ENCODE measurements at regions not wholly inside any gene's neighbourhood (a gene's known extent, or its start where the extent isn't known, plus 50 kb on each side); places are given as distances from the start of the nearest gene placed in this dataset.
A peak's percentile ranks its signal among the peaks of the same experiment; 100 is the strongest.

- no peak for DNase-seq (ENCODE audit: low spot score)
Measured at GRCh38 chr10:27451054-27451453, 53.0 kb upstream of the RAB18 start.

GRCh38 chr10:27450225-27450624 is 53.9 kb upstream of the RAB18 start:
- DNase-seq (ENCODE audit: low spot score) = no peak

DNA sequence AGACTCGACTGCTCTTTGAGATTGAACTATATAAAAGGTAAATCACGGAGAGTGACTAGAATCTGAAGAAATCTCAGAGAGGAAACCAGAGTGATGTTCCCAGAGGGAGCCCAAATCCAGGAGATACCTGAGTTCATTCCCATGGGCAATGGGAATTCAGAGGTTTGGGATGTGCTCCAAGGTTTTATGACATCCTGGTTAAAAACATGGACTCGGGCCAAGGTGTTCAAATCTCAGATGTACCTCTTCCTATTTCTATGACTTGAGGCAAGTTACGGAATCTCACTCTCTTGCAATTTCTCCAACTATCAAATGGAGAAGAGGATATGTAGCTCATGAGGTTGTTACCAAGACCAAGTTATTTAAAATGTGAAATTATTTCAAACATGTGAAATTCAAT is 54.5 kb upstream of the RAB18 start:
- DNase-seq (ENCODE audit: low spot score) = no peak

DNA sequence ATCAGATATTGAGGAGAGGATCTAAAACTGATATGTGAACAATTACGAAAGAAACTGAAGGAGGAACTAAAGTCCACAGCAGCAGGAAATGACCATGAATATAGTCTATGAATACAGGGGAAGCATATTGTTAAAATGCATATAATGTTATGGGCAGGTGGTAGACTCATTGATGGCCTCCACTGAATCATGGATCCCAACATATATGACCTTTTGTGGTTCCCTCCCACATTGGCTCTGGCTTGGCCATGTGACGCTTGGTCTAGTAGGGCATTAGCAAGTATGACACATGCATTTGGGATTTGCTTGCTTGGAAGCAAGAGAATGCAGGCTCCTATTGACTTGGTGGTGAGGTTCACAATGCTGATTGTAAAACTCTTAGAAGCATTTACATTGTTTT is 55.2 kb upstream of the RAB18 start:
- DNase-seq (ENCODE audit: low spot score) = peak; percentile 59

- no peak for DNase-seq (ENCODE audit: low spot score)
Measured at GRCh38 chr10:27447540-27447939, 56.6 kb upstream of the RAB18 start.

GRCh38 chr10:27446091-27446918 is 57.8 kb upstream of the RAB18 start:
- peak; percentile 46 for DNase-seq (ENCODE audit: low spot score)

- no peak for DNase-seq (ENCODE audit: low spot score)
Measured at GRCh38 chr10:27445070-27445469, 59.0 kb upstream of the RAB18 start.

DNA sequence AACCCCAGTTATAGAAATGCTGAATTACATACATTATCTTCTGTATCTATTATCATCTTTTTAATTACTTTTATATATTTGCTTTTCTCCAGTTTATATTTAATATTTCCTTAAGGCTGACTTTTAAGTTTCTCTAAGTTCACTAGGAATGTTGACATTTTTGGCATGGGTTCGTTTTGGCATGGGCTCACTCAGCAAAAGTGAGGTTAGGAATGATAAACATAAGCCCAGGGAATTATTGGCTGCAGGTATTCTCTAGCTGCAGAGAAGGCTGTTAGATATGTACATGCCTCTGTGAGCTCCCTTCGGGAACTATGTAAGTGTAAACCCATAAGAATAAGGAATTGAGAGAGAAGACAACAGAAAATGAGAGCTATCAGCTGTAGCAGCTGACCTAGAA is 63.6 kb upstream of the RAB18 start:
- DNase-seq (ENCODE audit: low spot score) = no peak

DNA sequence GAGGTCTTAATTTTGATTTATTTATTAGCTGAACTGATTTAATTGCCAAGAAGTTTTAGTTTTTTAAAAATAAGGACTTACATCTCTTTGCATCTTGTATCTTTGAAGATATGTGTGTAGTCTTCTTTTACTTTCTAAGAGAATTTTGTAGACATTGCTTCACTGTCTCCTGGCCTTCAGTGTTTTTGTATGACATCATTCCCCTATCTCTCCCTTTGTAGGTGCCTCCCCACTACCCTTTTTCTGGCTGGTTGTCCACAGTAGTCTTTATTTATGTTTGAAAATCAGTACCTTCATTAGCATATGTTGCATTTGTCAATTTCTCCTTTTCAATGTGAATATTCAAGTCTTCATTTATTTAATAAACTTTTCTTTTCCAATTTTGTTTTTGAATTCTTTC is 64.1 kb upstream of the RAB18 start:
- DNase-seq (ENCODE audit: low spot score) = no peak

- no peak for DNase-seq (ENCODE audit: low spot score)
Measured at GRCh38 chr10:27439101-27439500, 65.0 kb upstream of the RAB18 start.

- DNase-seq (ENCODE audit: low spot score) = no peak
Measured at GRCh38 chr10:27437775-27438174, 66.3 kb upstream of the RAB18 start.

DNA sequence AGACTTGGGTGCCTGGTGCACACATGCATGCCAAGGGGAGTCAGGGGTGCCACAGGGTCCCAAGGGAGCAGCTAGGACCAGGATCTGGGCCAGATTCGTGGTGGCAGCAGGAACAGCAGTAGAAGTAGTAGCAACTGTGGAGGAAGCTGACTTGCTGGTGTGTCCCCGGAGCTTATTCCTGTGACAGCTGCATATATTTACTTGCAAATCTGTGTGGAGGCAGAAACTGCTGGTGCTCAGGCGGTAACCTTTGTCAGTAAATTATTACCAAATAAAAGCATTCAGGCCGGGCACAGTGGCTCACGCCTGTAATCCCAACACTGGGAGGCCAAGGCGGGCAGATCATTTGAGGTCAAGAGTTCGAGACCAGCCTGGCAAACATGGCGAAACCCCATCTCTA is 67.4 kb upstream of the RAB18 start:
- no peak for DNase-seq (ENCODE audit: low spot score)

DNA sequence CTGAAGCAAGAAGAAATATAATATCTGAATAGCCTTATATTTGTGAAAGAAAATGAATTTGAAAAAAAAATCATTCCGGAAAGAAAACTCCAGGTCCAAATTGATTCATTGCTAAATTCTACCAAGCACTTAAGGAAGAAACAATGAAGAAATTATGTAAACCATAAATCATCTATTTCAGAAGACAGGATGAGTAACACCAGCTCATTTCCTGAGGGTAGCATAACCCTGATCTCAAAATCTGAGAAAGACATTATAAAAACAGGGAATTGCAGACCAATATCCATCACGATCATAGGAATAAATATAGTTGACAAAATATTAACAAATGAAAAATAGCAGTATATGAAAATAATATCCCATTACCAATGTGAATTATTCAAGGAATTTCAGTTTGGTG is 70.1 kb upstream of the RAB18 start:
- DNase-seq (ENCODE audit: low spot score) = no peak

DNA sequence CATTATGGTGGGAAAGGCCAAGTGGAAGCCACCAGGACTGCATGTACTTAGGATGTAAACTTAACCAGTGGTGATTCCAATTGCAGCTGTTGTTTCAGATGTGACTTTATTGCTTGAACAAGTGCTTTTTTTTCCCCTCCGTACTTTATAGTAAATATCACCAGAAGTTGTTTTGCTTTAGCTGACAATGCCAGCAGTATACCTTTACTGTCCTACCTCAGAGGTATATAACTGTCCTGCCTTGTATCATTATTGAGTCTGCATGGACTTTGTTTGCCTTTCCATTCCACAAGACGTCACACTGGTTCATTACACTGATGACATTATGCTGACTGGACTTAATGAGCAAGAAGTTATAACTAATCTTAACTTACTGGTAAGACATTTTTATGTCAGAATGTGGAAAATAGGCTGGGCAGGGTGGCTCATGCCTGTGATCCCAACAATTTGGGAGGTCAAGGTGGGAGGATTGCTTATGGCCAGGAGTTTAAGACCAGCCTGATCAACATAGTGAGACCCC is 77.1 kb upstream of the RAB18 start:
- no peak for DNase-seq (ENCODE audit: low spot score)

DNA sequence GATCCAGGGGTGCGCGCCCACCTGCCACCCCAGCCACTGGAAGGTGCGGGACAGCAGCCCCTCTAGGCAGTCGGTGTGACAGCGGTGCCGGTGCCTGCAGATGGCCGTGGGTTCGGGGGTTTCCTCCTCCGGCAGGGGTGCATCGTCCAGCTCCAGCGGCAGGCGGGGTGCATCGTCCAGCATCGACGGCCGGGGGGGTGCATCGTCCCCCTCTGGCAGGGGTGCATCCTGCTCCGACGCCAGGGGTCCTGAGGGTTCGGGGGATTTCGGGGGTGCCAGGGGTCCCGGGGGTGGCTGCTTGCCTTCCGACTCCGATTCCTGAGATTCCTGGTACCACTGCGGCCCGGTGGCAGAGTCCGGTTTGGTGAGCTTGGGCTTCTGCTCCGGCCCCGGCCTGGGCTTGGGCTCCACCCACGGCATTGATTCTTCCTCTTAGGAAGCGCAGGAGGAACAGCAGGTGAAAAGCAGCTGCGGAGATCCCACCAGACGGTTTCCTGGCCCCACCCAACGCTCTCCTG is 90.2 kb upstream of the RAB18 start:
- DNase-seq (ENCODE audit: low spot score) = no peak

DNA sequence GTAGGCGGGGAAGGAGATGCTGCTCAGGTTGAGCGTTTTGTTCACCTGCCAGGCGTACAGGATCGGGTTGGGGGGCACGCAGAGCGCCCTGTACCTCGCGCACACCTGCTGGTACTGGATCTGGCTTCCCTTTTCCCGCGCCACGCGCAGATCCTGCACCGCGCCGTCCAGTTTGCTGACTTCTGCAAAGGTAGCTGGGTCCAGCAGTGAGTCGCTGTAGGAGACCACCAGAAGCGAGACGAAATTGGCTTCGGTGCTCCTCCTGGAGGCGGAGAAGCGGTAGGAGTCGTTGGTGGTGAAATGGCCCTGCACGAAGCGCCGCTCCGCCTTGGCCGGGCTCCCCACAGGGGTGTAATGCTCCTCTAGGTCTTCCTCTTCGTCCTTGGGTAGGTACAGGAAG is 90.7 kb upstream of the RAB18 start:
- DNase-seq (ENCODE audit: low spot score) = no peak

- no peak for DNase-seq (ENCODE audit: low spot score)
Measured at GRCh38 chr10:27410153-27410552, 94.0 kb upstream of the RAB18 start.

DNA sequence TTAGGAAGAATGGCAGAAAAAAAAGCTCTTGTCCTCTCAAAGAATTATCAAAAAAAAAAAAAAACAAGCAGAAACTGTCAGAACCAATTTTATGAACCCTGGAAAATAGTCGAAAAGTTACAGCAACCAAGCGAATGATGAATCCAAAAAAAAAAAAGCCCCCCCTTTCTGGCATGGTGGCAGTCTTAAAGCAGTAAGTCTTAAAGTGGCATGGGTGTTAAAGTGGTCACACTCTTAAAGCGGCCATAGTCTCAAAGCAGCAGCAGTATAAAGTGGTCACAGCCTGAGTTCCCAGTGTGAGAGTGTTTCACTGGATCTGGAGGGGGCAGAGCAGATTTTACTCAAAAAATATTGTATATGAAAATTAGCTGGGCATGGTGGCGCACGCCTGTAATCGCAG is 96.8 kb upstream of the RAB18 start:
- no peak for DNase-seq (ENCODE audit: low spot score)

DNA sequence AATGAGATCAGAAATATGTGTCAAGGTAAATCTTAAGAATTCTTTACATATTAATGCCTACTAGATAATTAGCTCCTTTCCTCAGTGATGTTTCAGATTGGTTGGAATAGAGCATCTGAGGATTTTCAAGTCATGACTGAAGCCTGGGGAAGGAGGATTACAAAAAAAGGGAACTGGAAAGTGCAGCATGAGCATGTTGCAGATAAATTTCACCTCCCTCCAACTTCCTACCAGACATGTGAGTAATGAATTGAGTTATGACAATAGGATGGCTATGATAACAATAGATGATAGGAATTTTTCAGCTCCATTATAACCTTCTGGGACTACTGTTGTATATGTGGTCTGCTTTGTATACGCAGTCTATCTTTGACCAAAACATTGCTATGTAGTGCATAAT is 104.2 kb upstream of the RAB18 start:
- DNase-seq (ENCODE audit: low spot score) = no peak

DNA sequence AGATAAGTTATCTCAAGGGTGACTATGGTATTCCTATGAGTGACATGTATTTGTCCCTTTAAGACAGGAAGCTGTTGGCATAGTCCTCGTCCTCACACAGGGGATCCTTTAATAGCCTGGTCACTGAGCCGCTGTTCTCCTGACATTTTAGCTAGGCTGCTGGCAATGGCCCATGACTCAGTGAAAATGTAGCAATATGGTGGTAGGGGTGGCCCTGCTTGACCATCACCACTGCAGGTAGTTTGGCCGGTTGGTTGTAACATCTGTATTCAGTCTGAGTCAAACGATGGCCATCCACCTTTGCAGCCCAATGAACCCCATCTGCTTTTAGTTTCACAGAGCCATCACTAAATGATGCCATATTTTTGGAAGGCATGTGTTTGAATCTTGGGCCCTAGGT is 110.1 kb upstream of the RAB18 start:
- DNase-seq (ENCODE audit: low spot score) = no peak

- no peak for DNase-seq (ENCODE audit: low spot score)
Measured at GRCh38 chr10:27392606-27393005, 111.5 kb upstream of the RAB18 start.

DNA sequence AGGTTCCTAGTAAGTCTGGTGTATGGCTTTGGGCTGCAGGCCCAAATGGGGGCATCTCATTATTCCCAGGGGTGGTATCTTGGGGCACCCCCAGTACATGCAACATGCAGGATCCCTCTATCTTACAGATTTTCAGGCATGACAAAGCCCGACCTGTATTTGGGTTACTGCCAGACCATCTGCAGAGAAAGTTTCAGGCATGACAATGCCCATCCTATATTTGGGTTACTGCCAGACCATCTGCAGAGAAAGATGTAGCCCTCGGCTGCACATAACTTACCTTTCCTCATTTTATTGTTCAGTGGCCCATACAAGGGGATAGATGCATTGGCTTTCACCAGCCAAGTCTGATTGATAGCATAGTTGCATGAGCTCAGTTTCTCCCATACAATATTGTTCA is 112.2 kb upstream of the RAB18 start:
- no peak for DNase-seq (ENCODE audit: low spot score)

DNA sequence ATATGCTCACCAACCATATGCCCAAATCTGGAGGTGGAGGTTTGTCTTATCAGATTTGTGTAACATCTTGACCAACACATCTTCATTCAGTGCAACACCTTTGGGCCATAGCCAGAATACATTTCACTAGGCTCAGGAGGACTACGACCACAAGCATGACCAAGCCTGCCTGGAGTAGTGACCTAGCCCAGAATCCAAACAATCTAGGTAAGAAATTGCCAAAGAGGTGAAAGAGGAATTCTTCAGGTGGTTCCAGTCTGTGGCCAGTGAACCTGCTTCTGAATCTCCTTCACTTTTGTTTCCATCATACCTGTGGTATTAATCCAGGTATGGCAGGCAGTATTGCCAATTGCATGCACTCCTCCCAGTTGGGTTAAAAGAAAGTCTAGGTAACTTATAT is 112.8 kb upstream of the RAB18 start:
- no peak for DNase-seq (ENCODE audit: low spot score)

DNA sequence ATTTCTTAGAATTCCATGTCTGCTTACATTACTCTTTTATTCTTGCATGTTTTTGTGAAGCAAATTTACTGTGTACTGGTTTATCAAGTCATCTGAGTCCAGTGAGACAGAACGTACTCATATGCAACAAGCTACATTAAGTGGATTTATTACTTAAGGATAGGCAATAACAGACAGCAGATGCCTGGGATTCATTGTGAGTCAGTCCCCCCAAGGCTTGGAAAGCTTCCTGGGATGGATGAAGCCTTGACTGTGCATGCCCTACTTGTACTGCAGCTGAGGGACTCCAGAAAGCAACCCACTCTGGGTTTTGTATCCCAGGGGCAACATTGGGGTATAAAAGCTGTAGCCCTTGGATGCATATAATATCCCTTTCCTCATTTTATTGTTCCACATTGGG is 113.4 kb upstream of the RAB18 start:
- peak; percentile 44 for DNase-seq (ENCODE audit: low spot score)

Measured in A172 (cell line).